Breast epithelium (tissue), 4 donors: ENCODE measurements at regions not wholly inside any gene's neighbourhood (a gene's known extent, or its start where the extent isn't known, plus 50 kb on each side); places are given as distances from the start of the nearest gene placed in this dataset.

Experiments used
- DNase-seq, 2 donors: peaks; one replicate each; pipeline ENCODE4 v3.0.0-alpha.2; 2019; ENCODE audit warnings: low spot score in 2 of 2
- H3K27ac ChIP-seq, 2 donors: fragments of 200-600 bp; sonication (generic) in 1 of 2; one replicate each; pipeline ENCODE4 v1.5.1; 2016 to 2019; ENCODE audit warnings: mild to moderate bottlenecking in 1 of 2
- H3K27me3 ChIP-seq, 2 donors: fragments of 200-600 bp; sonication (generic) in 1 of 2; one replicate each; pipeline versions ENCODE4 v1.5.1 to v1.6.0; 2017 to 2019; ENCODE audit warnings: control low read depth in 1 of 2, mild to moderate bottlenecking in 1 of 2
- H3K36me3 ChIP-seq: fragments of 200-600 bp; one replicate; pipeline ENCODE4 v1.5.1; 2019
- H3K4me1 ChIP-seq, 2 donors: fragments of 200-600 bp; sonication (generic); one replicate each; pipeline ENCODE4 v1.5.1; 2016 to 2019; ENCODE audit warnings: control low read depth in 1 of 2
- H3K4me3 ChIP-seq, 3 donors: fragments of 200-600 bp; sonication (generic); 1 replicate in 2 of 3; 2 replicates in 1 of 3; pipeline ENCODE4 v1.5.1; 2016 to 2019; ENCODE audit warnings: mild to moderate bottlenecking in 3 of 3, moderate library complexity in 2 of 3
- H3K9me3 ChIP-seq, 2 donors: fragments of 200-600 bp; sonication (generic) in 1 of 2; one replicate each; pipeline ENCODE4 v1.5.1; 2016 to 2019; ENCODE audit warnings: control low read depth in 1 of 2
- CTCF ChIP-seq, 3 donors: fragments of 450-650 bp; IDR thresholded peaks; one replicate each; pipeline ENCODE4 v1.5.1; 2016 to 2017; ENCODE audit warnings: antibody characterized with exemption in 3 of 3, mild to moderate bottlenecking in 3 of 3, moderate library complexity in 3 of 3
- POLR2A ChIP-seq: fragments of 450-650 bp; IDR thresholded peaks from one replicate; pipeline ENCODE4 v1.6.1; 2016; ENCODE audit warnings: antibody characterized with exemption, mild to moderate bottlenecking, moderate library complexity
- POLR2AphosphoS5 ChIP-seq, 3 donors: sonication (generic); formaldehyde crosslinking; IDR thresholded peaks; one replicate each; pipeline ENCODE4 v1.6.1; 2017; ENCODE audit warnings: antibody characterized with exemption in 3 of 3
- intact Hi-C: fragments of 100-400 bp; cut with DNase I; formaldehyde crosslinking; loops from one replicate; pipeline ENCODE4 v1.15.1; 2023; ENCODE audit warnings: low total_unique reads

- Histone ChIP-seq H3K27ac (no peak overlapping the region), H3K4me1 (no peaks in the 10 kb centered on the region), H3K36me3 (no peaks in the 10 kb centered on the region), H3K9me3 (peaks cover 0 to 27% of the 10 kb centered on the region in 2 donors), H3K27me3 (no peaks in the 10 kb centered on the region), H3K4me3 (no peak overlapping the region)
- intact Hi-C loops = no loop called here
- TF ChIP-seq CTCF (IDR thresholded peaks at IDR 0.05) = no peak
- TF ChIP-seq POLR2A = no peak
- TF ChIP-seq POLR2AphosphoS5 (IDR thresholded peaks at IDR 0.05) = no peak
- no peak for DNase-seq
Observed at GRCh38 chr13:59562924-59563323, 600.8 kb downstream of the DIAPH3 start.

DNA sequence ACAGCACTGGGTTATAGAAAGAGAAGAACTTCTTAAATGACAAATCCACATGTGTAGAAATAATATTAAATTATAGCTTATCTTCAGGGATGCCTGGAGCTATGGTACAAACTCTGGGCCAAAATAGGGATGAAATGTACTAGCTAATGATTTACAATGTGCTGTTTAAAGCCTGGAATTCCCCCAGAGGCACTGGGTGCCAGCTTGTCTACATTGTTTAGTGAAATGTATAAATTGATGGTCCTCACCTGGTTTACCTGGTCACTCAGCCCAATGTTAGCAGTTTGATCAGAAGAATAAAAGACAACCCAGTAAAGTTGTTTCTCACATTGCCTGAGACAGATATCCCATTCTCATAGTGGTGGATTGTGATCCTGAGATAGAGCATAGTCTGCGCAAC is 597.2 kb downstream of the DIAPH3 start:
- Histone ChIP-seq H3K27me3 (no peaks in the 10 kb centered on the region), H3K36me3 (no peaks in the 10 kb centered on the region), H3K4me3 (no peak overlapping the region), H3K9me3 (peaks cover 0 to 20% of the 10 kb centered on the region in 2 donors), H3K27ac (no peak overlapping the region), H3K4me1 (no peaks in the 10 kb centered on the region)
- intact Hi-C loops = no loop called here
- DNase-seq = no peak
- TF ChIP-seq CTCF (IDR thresholded peaks at IDR 0.05) (no peak), POLR2AphosphoS5 (IDR thresholded peaks at IDR 0.05) (no peak), POLR2A (no peak)

DNA sequence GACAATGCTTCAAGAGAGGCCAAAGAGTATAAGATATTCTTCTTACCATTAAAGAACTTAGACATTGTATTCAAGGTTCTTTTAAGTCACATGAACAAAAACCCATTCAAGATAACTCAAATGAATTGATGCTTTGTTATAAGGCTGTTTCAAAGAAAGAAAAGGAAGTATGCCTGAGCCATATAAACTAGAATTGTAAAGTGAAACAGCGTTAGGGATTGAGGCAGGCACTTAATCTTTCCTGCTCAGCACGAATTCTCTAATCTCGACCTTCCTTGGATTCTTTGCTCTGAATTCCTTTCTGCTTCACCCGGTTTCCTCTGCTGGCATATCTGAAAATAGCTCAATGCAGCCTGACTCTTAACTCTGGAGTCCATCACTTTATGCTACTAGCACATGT is 595.4 kb downstream of the DIAPH3 start:
- no peak overlapping the region for H3K27ac ChIP-seq
- no peaks in the 10 kb centered on the region for H3K4me1 ChIP-seq
- no peak for DNase-seq
- H3K36me3 ChIP-seq = no peaks in the 10 kb centered on the region
- no peaks in the 10 kb centered on the region for H3K27me3 ChIP-seq
- TF ChIP-seq CTCF (IDR thresholded peaks at IDR 0.05) = no peak
- TF ChIP-seq POLR2A = no peak
- no peak for TF ChIP-seq POLR2AphosphoS5 (IDR thresholded peaks at IDR 0.05)
- peaks cover 0 to 8% of the 10 kb centered on the region in 2 donors for H3K9me3 ChIP-seq
- intact Hi-C loops = no loop called here
- no peak overlapping the region for H3K4me3 ChIP-seq

DNA sequence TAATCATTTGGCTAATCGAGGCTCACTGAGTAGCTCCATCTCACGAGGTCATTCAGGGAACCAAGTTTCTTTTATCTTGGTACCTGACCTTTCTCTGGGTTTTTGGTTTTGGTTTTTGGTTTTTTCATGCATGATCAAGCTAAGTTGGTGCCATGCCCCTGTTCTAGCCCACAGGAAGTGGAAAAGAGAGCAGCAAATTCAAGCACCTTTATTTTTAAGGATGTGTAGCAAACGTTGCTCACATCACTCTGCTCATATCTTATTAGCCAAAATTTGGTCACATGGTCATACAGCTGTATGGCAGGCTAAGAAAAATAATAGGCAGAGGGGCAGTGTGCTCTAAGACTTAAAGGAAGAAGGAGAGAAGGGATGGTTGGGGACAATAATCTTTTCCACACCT is 593.5 kb downstream of the DIAPH3 start:
- Histone ChIP-seq H3K36me3 (no peaks in the 10 kb centered on the region), H3K27ac (no peak overlapping the region), H3K4me3 (no peak overlapping the region), H3K4me1 (no peaks in the 10 kb centered on the region), H3K27me3 (no peaks in the 10 kb centered on the region), H3K9me3 (peaks cover 0 to 8% of the 10 kb centered on the region in 2 donors)
- intact Hi-C loops = no loop called here
- no peak for DNase-seq
- TF ChIP-seq POLR2A (no peak), CTCF (IDR thresholded peaks at IDR 0.05) (no peak), POLR2AphosphoS5 (IDR thresholded peaks at IDR 0.05) (no peak)

GRCh38 chr13:59584101-59584500 is 579.6 kb downstream of the DIAPH3 start:
- DNase-seq = no peak
- intact Hi-C loops = no loop called here
- H3K36me3 ChIP-seq = no peaks in the 10 kb centered on the region
- no peak overlapping the region for H3K27ac ChIP-seq
- H3K4me3 ChIP-seq = no peak overlapping the region
- TF ChIP-seq CTCF (IDR thresholded peaks at IDR 0.05) (no peak), POLR2AphosphoS5 (IDR thresholded peaks at IDR 0.05) (no peak), POLR2A (no peak)
- no peaks in the 10 kb centered on the region for H3K27me3 ChIP-seq
- H3K9me3 ChIP-seq = no peaks in the 10 kb centered on the region
- no peaks in the 10 kb centered on the region for H3K4me1 ChIP-seq
